Ishikawa (cell line): ENCODE measurements at regions not wholly inside any gene's neighbourhood (a gene's known extent, or its start where the extent isn't known, plus 50 kb on each side); places are given as distances from the start of the nearest gene placed in this dataset.

Source experiments
- CEBPB ChIP-seq: IDR thresholded peaks from 2 replicates; pipeline ENCODE4 v1.6.1; 2012
- CREB1 ChIP-seq: IDR thresholded peaks from 2 replicates; pipeline ENCODE4 v1.6.1; 2012; ENCODE audit warnings: low read depth
- EP300 ChIP-seq: IDR thresholded peaks from 2 replicates; pipeline ENCODE4 v1.6.1; 2012; ENCODE audit warnings: borderline replicate concordance
- FOXM1 ChIP-seq: IDR thresholded peaks from 2 replicates; pipeline ENCODE4 v1.6.1; 2012; ENCODE audit warnings: low read depth, borderline replicate concordance
- MAX ChIP-seq: IDR thresholded peaks from 2 replicates; pipeline ENCODE4 v1.6.1; 2012
- RAD21 ChIP-seq: IDR thresholded peaks from 2 replicates; pipeline ENCODE4 v1.6.1; 2012; ENCODE audit warnings: low read depth
- TAF1 ChIP-seq: IDR thresholded peaks from 2 replicates; pipeline ENCODE4 v1.6.1; 2012; ENCODE audit warnings: low read depth, mild to moderate bottlenecking
- TCF12 ChIP-seq: IDR thresholded peaks from 2 replicates; pipeline ENCODE4 v1.6.1; 2012; ENCODE audit warnings: low read depth
- TEAD4 ChIP-seq: IDR thresholded peaks from 2 replicates; pipeline ENCODE4 v1.6.1; 2012

GRCh38 chr16:80893686-80894085 is 89.3 kb upstream of the CDYL2 start:
- TF ChIP-seq TCF12 = no peak
- no peak for TF ChIP-seq MAX
- TF ChIP-seq TEAD4 = no peak
- TF ChIP-seq RAD21 = no peak
- no peak for TF ChIP-seq TAF1
- TF ChIP-seq FOXM1 = no peak
- no peak for TF ChIP-seq EP300
- no peak for TF ChIP-seq CEBPB
- no peak for TF ChIP-seq CREB1
